IMR-90 (cell line): ENCODE measurements at regions not wholly inside any gene's neighbourhood (a gene's known extent, or its start where the extent isn't known, plus 50 kb on each side); places are given as distances from the start of the nearest gene placed in this dataset.

Source experiments
- POLR2A ChIP-seq: IDR thresholded peaks from 2 replicates; pipeline ENCODE4 v1.6.1; 2012; ENCODE audit warnings: mild to moderate bottlenecking, low read depth, low read length
- TF ChIP-seq, protein P1 (sequence below): conservative IDR thresholded peaks from 2 replicates; pipeline ENCODE4 v1.5.1; 2012; ENCODE audit warnings: mild to moderate bottlenecking, low read depth, low read length, improper control_type of control experiment

DNA sequence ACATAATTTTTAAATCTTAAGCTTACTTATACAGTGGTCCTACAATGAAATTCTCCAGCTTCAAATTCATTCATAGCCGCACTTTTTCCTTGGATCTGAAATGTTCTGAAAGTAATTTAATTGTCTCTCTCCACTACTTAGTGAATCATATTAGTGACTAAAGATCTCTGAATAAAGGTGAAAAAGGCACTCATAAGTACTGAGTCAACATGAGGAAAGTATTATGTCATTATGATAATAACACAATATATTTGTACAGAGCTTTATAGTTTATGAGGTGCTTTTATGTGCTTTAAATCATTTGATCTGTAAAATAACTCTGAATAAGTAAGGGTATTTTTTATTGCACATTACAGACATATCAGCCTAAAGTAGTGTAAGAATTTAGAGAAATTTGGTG lies 628.2 kb upstream of the SLITRK5 start:
- no peak for TF ChIP-seq POLR2A
- TF ChIP-seq, protein P1, sequence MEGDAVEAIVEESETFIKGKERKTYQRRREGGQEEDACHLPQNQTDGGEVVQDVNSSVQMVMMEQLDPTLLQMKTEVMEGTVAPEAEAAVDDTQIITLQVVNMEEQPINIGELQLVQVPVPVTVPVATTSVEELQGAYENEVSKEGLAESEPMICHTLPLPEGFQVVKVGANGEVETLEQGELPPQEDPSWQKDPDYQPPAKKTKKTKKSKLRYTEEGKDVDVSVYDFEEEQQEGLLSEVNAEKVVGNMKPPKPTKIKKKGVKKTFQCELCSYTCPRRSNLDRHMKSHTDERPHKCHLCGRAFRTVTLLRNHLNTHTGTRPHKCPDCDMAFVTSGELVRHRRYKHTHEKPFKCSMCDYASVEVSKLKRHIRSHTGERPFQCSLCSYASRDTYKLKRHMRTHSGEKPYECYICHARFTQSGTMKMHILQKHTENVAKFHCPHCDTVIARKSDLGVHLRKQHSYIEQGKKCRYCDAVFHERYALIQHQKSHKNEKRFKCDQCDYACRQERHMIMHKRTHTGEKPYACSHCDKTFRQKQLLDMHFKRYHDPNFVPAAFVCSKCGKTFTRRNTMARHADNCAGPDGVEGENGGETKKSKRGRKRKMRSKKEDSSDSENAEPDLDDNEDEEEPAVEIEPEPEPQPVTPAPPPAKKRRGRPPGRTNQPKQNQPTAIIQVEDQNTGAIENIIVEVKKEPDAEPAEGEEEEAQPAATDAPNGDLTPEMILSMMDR = no peak
